GM23248 (cell line): ENCODE measurements at regions not wholly inside any gene's neighbourhood (a gene's known extent, or its start where the extent isn't known, plus 50 kb on each side); places are given as distances from the start of the nearest gene placed in this dataset.

Experiments
- EZH2 ChIP-seq: fragments of 200-600 bp; sonication (generic); IDR thresholded peaks from 2 replicates; pipeline ENCODE4 v1.6.1; 2018; ENCODE audit warnings: antibody characterized with exemption, mild to moderate bottlenecking; ENCODE audit not compliant: insufficient read depth, poor library complexity, severe bottlenecking
- EZH2phosphoT487 ChIP-seq: fragments of 200-600 bp; sonication (generic); IDR thresholded peaks from 2 replicates; pipeline ENCODE4 v1.6.1; 2018; ENCODE audit warnings: antibody characterized with exemption, moderate library complexity, mild to moderate bottlenecking, low read depth; ENCODE audit not compliant: insufficient read depth

GRCh38 chr3:115536171-115536570 lies 87.1 kb upstream of the GAP43 start:
- TF ChIP-seq EZH2 (no peak), EZH2phosphoT487 (no peak)
